GM21423 (cell line): ENCODE measurements at regions not wholly inside any gene's neighbourhood (a gene's known extent, or its start where the extent isn't known, plus 50 kb on each side); places are given as distances from the start of the nearest gene placed in this dataset.
"Not testable (repeated sequence)": the region's sequence is repeated elsewhere in the genome, so short reads cannot be mapped to it uniquely, and the experiment has no call there.

ENCODE experiments used
- ATAC-seq: cut with Tn5 transposase; IDR thresholded peaks from one replicate; pipeline ENCODE4 v1.9.1; 2021; ENCODE audit warnings: mild to moderate bottlenecking, moderate library complexity; ENCODE audit not compliant: unreplicated experiment

DNA sequence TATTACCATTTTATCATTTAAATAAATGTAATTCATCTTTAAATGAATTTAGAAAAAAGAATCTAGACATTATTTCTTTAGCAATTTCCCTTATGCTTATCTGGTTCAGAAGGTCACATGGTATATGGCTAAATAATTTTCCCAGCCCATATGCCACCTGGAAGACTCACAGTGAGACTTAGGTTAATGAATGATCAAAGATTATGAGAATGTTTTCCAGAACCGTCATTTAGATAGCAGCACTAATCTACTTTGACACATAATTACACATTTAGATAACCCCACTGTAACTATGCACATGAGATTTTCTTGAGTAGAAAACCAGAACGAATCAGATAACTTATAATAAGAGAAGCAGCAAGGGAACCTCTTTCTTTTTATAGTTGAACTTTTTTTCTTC is 124.9 kb upstream of the CCDC180 start:
- ATAC-seq: not testable (repeated sequence)

DNA sequence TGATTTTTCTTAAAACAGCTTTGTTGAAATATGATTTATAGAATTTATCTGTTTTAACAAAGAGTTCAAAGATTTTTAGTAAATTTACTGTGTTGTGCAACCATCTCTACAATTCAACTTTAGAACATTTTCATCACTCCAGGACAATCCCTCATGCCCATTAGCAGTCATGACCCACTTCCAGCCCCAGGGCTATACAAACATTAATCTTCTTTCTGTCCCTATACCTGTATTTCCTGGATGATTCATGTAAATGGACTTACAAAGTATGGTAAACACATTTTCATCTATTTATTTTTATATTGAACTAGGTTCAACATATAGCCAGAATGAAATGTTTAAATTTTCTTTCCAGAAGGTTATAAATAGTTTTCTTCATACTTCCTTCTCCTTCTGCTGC is 127.8 kb upstream of the CCDC180 start:
- no peak for ATAC-seq

DNA sequence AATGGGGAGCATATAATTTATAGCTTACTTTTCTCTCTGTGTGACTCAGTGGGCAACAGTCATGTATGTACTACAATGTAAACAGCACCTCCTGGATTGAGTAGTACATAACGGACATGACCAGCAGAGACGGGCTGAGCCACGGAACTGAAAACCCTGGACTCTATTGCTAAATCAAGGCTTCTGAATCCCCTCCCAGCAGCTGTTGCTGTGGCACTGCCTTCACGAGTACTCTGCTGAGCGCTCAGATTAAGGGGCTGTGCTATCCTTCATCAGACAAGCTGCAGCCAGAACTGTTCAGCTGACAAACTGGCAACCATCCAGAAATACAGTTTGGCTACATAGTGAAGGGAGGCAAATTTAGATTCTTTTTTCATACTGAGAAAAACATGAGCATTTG is 131.3 kb upstream of the CCDC180 start:
- no peak for ATAC-seq

DNA sequence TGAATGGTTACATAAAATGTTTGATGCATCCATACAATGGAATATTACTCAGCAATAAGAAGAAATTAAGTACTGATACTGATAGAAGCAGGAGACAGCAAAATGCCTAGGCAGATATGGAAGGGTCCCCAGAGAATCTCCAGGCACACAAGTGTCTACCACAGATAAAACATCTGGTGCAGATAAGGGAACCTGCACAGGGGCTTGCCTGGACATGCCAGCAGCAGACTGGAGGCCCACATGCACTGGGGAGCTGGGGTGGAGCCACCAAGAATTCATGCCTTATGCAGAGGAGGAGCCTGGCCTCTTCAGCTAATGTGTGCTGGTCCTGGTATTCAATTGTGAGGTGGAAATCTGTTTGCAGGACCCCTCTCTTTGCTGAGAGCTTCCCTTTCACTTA is 129.2 kb upstream of the CTSV start:
- ATAC-seq: not testable (repeated sequence)

DNA sequence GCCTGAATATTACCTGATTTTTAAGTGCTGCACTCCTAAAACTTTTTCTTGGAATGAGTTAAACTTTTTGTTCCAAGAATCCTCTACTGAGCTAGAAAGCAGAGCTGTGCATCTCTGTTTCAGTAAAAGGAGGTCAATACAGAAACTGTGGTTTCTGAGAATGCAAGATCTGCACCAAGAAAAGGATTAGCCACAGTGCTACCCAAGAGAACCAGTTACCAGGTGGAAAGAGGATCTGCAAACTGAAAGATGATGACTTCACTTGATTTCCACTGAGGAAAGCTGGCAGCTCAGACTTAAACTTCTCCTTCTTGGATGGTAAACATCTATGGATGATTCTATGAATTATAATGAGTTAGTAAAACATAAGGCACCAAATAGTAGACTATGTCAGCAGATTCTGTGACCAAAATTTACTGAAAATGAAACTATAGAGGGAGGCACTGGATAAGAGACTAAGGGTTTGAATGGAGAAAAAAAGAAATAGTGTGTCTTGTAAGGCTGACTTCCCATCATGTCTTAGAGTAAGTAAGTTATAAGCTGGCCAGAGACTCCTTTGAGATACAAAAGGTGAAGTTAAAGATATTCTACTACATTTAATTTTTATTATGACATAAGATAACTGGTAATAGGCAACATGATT is 127.7 kb upstream of the CTSV start:
- not testable (repeated sequence) for ATAC-seq

DNA sequence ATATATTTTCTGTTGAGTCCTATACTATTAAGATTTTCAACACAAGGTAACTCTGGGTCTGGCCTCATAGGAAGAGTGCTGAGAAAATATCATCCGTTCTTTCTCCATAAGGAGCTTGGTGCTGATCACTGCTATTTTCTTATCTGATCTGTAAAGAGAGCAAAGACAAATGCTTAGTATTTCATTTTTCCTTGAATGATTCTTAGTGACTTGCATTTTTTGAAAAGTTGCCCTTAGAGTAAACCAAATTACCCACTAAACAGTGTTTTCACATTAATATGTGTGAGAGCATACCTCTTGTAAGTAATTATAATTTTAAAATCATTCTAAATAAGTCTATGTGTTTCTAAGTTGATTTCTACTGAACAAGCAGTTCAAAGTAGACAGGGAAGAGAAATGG is 121.3 kb upstream of the CTSV start:
- no peak for ATAC-seq

DNA sequence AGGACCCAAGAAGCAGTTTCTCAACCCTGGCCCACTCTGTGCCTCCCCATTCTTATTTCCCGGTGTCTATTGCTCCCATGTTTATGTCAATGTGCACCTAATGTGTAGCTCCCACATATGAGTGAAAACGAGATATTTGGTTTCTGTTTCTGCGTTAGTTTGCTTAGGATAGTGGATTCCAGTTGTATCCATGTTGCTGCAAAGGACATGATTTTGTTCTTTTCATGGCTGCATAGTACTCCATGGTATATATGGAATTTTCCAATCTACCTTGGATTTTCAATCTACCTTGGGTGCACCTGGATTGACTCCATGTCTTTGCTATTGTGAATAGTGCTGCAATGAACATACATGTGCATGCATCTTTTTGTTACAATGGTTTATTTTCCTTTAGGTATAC is 119.8 kb upstream of the CTSV start:
- ATAC-seq: not testable (repeated sequence)

DNA sequence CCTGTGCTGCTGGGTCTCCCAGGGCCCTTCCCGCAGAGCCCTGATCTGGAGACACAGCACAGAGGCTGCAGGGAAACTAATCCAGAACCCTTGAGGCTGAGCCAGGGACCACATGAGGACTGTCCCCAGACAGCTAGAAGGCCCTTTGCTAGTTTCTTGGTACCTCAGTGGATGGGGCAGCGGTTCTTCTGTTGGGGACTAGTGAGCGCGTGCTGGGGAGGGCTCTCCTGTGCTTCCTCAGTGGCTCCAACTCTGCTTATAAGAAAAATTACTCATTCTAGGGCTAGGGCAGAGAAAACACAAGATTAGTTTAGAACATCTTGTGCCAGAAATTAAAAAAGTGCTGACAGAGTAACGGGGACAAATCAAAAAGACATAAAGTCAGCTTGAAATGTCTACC is 116.5 kb upstream of the CTSV start:
- not testable (repeated sequence) for ATAC-seq

DNA sequence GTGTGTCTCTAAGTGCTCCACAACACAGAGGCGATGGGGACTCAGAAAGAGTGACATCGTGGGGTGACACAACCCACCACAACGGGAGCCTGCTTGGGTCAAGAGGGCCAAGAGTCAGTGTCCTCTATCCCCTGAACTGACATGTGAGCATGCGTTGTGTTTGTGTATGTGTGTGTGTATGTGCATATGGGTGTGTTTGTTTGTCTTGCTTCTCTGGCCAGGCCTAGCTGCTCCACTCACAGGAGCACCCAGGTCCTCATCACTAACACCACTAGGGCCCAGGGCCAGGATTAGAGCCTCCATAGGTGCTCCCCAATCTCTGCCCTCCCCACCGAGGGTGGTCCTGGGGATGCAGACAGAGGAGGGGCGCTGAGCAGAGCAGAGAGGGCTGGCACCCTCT is 115.0 kb upstream of the CTSV start:
- ATAC-seq: no peak

DNA sequence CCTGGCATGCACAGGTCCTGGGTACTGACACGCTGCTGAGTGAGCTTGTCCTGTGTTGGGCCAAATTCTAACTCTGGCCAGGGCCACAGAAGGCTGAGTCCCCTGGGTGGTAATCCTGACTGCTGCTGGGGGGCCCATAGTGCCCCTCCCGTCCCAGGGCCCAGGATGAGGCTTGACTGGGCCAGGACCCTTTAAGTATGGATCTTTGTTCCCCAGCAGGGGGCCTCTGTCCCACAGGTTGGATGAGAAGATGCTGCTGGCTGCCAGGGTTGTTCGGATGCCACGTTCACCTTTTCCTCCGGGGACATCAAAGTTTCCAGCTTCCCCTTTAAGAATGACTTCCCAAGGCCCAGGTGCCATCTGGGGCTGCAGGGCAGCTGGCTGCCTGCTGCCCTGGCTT is 114.2 kb upstream of the CTSV start:
- ATAC-seq: not testable (repeated sequence)

DNA sequence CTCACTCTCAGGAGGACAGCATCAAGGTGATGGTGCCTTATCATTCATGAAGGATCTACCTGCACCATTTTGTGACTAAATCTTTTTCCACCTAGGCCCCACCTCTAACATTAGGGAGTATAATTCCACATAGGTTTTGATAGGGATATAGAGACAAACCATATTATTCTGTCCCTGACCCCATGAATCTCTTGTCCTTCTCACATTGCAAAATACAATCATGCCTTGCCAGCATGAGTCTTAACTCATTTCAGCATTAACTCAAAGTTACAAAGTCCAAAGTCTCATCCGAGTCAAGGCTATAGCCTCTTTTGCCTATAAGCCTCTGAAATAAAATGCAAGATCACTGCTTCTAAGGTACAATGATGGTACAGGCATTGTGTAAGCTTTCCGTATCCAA is 111.5 kb upstream of the CTSV start:
- not testable (repeated sequence) for ATAC-seq

DNA sequence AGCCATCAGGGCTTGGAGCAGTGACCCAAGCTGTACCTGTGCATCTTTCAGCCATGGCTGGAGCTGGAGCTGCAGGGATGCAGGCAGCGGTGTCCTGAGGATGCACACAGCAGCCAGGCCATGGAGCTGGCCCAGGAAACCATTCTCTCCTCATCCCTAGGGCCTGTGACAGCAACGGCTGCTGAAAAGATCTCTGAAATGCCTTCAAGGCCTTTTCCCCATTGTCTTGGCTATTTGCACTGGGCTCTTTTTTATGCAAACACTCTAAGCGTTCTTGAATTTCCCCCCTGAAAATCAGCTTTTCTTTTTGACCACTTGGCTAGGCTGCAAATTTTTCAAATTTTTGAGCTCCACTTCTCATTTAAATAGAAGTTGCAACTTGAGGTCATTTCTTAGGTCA is 109.5 kb upstream of the CTSV start:
- not testable (repeated sequence) for ATAC-seq

DNA sequence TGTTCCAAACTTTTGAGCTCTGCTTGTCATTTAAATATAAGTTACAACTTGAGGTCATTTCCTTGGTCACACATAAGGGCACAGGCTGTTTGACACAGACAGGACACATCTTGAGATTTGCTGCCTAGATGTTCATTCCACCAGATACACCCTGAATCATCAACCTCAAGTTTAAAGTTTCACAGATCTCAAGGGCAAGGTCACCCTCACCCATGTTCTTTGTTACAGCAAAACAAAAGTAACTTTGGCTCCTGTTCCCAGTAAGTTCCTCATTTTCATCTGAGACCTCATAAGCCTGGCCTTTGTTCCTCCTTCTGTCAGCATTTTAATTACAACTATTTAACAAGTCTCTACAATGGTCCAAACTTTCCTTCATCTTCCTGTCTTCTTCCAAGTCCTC is 106.7 kb upstream of the CTSV start:
- peak; percentile 73 for ATAC-seq

DNA sequence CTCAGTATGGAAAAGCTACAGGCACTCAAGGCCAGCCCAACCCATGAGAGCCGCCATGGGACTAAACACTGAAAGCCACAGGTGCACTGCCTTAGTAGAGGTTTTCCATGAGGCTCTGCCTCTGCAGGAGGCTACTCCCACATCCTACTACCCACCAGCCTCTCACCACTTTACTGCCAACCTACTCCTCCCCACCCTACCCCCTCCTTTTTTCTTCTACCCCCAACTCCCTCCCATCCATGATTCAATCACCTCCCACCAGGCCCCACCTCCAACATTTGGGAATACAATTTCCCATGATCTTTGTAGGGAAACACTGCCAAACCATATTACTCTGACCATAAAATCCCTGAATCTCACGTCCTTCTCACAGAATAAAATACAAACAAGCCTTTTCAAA is 101.6 kb upstream of the CTSV start:
- no peak for ATAC-seq

DNA sequence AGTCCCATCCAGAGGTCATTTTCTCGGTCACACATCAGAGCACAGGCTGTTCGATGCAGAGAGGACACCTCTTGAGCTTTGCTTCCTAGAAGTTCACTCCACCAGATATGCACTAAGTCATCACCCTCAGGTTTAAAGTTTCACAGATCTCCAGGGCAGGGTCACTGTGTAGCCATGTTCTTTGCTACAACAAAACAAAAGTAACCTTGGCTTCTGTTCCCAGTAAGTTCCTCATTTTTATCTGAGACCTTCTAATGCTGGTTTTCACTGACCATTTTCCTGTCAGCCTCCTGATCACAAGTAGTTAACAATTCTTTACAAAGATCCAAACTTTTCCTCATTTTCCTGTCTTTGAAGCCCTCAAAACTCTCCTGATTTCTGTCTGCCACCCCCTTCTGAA is 97.5 kb upstream of the CTSV start:
- ATAC-seq: no peak

DNA sequence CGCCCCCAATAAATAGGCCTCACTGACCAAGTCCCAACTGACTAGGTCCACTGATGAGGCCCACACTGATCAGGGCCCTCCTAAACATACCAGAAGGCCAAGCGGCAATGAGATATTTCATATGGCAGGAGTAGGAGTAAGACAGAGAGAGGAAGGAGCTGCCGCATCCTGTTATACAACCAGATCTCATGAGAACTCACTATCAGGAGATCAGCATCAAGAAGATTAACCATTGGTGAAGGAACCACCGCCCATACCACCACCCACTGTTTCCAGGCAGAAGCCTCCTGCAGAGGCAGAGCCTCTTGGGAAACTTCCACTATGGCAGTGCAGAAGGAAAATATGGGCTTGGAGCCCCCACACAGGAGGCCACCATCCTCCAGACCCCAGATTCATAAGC is 95.0 kb upstream of the CTSV start:
- not testable (repeated sequence) for ATAC-seq

DNA sequence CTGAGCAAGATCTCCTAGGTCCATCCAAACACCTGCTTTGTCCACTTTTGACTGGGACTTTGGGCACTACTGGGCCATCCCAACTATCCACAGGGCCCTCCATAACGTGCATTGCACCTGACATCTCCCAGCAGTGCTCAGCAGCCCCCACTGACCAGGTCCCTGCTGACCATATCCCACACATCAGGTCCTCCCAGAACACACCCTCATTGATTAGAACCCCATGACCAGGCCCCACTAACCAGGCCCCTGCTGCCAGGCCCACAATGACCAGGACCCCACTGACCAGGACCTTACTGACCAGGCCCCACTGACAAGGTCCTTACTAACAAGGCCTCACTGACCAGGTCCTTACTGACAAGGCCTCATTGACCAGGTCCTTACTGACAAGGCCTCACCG is 93.9 kb upstream of the CTSV start:
- ATAC-seq: no peak

DNA sequence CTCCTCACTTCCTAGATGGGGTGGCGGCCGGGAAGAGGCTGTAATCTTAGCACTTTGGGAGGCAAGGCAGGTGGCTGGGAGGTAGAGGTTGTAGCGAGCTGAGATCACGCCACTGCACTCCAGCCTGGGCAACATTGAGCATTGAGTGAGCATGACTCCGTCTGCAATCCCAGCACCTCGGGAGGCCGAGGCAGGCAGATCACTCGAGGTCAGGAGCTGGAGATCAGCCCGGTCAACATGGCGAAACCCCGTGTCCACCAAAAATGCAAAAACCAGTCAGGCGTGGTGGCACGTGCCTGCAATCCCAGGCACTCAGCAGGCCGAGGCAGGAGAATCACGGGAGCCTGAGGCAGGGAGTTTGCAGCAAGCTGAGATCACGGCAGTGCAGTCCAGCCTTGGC is 91.9 kb upstream of the CTSV start:
- ATAC-seq: not testable (repeated sequence)

DNA sequence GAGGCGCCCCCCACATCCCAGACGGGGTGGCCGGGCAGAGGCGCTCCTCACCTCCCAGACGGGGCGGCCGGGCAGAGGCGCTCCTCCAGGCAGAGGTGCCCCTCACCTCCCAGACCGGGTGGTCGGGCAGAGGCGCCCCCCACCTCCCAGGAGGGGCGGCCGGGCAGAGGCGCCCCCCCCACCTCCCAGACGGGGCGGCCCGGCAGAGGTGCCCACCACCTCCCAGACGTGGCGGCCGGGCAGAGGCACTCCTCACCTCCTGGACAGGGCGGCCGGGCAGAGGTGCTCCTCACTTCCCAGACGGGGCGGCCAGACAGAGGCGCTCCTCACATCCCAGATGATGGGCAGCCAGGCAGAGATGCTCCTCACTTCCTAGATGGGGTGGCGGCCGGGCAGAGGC is 91.4 kb upstream of the CTSV start:
- ATAC-seq: not testable (repeated sequence)

DNA sequence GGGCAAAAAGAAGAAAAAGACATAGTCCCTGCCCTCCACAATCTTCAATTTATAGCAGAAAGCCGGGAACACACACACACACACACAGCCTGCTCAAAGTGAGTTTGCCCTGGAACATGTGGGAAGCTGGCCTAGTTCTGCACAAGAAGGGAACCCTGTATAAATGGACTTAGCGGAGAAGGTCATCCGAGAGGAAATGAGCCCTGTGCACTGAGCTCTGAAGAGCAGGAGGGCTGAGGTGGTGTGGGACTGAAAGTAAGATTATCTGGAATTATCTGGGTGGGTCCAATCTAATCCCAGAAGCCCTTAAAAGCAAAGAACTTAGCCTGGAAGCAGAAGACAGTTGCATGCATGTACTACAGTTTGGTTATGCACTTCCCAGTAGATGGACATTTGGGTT is 90.0 kb upstream of the CTSV start:
- no peak for ATAC-seq

DNA sequence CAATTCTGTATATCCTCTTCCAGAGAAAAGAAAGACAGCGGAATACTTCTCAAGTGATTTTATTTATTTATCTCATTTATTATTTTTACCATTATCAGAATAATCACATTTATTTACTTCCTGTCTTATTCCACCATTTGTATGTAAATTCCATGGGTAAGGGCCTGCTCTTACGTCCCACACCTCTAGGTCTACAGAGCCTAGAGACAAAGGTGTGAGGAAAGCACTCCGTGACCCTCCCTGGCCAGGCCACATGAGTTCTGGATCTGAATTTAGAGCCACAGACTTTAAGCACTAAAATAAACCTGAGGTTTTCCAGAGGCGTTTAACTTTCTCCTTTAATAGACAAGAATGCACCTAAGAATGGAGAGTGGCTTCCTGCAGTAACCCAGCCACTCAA is 85.3 kb upstream of the CTSV start:
- ATAC-seq: no peak

DNA sequence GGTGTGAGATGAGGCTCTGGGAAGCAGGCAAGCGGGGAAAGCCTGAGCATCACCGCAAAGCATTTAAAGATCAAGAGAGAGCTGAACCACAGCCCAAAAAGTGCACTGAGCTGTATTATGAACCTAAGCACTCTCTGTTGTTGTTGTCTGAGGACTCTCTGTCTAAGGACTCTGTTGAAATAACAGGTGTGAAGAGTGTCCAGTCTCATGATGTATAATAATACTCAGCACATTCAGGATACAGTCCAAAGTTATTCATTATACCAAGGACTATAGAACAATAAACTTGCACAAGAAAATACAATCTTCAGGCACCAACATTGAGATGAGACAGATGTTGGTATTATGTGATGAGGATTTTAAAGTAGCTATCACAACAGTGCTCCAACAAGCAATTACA is 71.8 kb upstream of the CTSV start:
- ATAC-seq: no peak

DNA sequence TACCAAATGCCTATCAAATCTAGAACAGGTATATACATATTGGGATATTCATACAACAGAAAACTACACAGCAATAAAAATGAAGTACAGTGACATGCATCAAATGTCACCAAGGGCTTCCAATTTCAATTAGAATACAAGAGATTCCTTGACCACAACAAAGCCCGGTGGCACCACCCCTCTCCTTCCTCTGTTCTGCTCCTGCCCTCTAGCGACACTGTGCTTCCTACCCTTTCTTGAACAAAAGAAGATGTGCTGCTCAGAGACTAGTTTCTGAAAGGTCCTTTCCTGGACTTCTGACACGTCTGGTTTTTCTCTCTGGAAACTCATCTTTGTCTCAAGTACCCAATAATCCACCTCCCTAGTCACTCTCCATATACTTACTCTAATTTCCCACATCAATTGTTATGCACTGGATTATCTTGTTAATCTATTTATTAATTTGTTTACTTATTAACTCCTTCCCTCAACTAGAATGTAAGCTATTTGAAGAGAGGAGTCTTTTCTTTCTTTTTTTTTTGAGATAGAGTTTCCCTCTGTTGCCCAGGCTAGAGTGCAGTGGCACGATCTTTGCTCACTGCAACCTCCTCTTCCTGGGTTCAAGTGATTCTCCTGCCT is 70.4 kb upstream of the CTSV start:
- ATAC-seq: no peak
